Neural cell (in vitro differentiated cells): ENCODE measurements at regions not wholly inside any gene's neighbourhood (a gene's known extent, or its start where the extent isn't known, plus 50 kb on each side); places are given as distances from the start of the nearest gene placed in this dataset.

ENCODE experiments used
- CTCF ChIP-seq: fragments of 450-650 bp; IDR thresholded peaks from 2 replicates; pipeline ENCODE4 v1.5.1; 2014; ENCODE audit warnings: antibody characterized with exemption, mild to moderate bottlenecking, moderate library complexity; ENCODE audit not compliant: poor library complexity, severe bottlenecking
- EP300 ChIP-seq: fragments of 450-650 bp; conservative IDR thresholded peaks from 2 replicates; pipeline ENCODE4 v1.6.1; 2014; ENCODE audit warnings: antibody characterized with exemption, mild to moderate bottlenecking, moderate library complexity; ENCODE audit not compliant: poor library complexity, severe bottlenecking
- EZH2 ChIP-seq: fragments of 200-600, 300-800 bp; shearing (Covaris generic), sonication (generic); IDR thresholded peaks from 2 replicates; pipeline ENCODE4 v1.6.1; 2014; ENCODE audit warnings: antibody characterized with exemption, low read length, borderline replicate concordance, mild to moderate bottlenecking; ENCODE audit not compliant: insufficient read depth, poor library complexity, severe bottlenecking
- POLR2AphosphoS5 ChIP-seq: IDR thresholded peaks from 2 replicates; pipeline ENCODE4 v1.6.1; 2012
- REST ChIP-seq: IDR thresholded peaks from 2 replicates; pipeline ENCODE4 v1.6.1; 2012; ENCODE audit warnings: borderline replicate concordance
- SMC3 ChIP-seq: fragments of 450-650 bp; conservative IDR thresholded peaks from 2 replicates; pipeline ENCODE4 v1.6.1; 2014; ENCODE audit warnings: antibody characterized with exemption, mild to moderate bottlenecking, moderate library complexity; ENCODE audit not compliant: poor library complexity
- TAF1 ChIP-seq: IDR thresholded peaks from 2 replicates; pipeline ENCODE4 v1.6.1; 2012; ENCODE audit warnings: low read depth

DNA sequence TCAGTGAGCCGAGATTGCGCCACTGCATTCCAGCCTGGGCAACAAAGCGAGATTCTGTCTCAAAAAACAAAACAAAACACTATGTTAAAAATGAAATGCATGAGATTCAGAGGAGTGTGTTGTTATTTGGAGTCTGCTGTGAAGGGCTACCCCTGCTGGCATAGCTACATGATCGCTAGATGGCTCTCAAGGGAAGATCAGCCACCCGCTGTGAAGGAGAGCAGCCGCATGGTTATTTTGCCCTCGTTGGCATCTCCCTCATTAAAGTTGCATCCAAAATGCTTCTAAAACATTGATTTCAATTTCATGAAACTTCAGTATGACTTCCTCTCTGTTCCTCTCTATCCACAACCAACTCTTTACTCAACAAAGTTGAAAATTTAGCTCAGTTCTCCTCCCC lies 54.8 kb upstream of the NDUFV2 start:
- TF ChIP-seq TAF1: no peak
- TF ChIP-seq CTCF: no peak
- no peak for TF ChIP-seq SMC3
- TF ChIP-seq POLR2AphosphoS5: no peak
- no peak for TF ChIP-seq EZH2
- TF ChIP-seq REST: no peak
- TF ChIP-seq EP300: no peak
